GM21381 (cell line): ENCODE measurements at regions not wholly inside any gene's neighbourhood (a gene's known extent, or its start where the extent isn't known, plus 50 kb on each side); places are given as distances from the start of the nearest gene placed in this dataset.
"Not testable (repeated sequence)": the region's sequence is repeated elsewhere in the genome, so short reads cannot be mapped to it uniquely, and the experiment has no call there.

Experiments used
- ATAC-seq: cut with Tn5 transposase; IDR thresholded peaks from one replicate; pipeline ENCODE4 v1.9.1; 2021; ENCODE audit warnings: mild to moderate bottlenecking, moderate library complexity; ENCODE audit not compliant: unreplicated experiment

DNA sequence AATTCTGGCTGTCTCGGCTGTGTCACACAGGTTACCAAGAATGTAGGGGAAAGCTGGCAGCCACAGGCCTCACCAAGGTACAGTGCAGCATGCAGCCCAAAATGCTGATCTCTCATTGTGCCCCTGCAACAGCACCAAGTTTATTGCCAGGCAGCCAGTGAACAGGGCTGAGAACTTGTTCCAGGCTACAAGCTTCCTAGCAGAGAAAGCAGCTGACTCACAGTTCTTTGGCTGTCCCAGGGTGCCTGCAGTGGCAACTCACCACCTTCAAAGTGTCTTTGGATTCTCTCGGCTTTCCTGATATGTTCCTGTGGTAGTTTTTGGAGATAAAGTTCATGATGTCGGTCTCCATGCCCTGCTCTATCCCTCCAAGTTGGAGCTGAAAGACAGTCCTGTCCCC is 719.1 kb upstream of the ANO3 start:
- ATAC-seq, result no peak

DNA sequence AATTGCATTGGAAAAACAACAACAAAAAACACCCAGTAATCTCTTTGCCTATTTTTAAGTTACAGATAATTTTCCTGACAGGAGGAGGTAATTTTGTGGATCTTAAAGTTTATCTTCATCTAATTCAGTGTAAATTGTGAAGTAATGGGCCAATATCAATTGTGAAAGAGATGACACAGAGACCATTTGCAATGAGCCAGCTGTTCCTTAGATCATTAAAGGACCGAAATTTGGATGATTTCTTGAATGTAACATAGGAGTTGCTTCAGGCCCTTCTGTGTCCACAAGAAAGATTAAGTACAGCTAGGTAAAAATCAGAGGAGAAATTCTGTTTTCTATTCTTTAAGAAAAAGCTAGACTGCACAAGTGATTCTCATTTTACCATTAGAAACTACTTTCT is 718.5 kb upstream of the ANO3 start:
- no peak for ATAC-seq

DNA sequence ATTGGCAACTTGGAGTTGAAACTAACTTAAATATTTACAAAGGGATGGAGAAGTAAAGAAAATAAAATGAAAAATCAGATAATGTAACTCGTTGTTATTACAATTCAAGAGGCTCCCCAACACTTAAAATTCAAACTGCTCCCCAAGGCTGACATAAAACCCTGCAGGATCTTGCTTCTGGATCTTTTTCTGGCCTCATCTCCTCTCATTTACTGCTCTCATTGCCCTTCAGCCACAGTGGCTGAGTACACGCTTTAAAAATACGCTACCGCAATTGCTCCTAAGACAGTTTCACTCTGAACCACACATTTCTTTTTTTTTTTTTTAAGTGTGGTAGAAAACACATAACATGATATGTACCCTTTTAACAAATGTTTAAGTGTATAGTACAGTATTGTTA is 718.1 kb upstream of the ANO3 start:
- no peak for ATAC-seq

DNA sequence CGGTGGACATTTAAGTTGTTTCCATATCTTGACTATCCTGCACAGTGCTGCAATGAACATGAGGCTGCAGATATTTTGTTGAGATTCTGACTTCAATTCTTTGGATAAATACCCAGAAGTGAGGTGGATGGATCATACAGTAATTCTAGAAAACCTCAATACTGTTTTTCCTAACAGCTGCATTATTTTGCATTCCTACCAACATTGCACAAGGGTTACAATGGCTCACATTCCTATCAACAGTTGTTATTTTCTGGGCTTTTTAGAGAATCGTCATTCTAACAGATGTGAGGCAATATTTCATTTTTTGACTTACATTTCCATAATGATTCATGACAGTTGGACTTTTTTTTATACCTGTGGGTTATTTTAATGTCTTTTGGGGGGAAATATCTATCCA is 716.9 kb upstream of the ANO3 start:
- no peak for ATAC-seq

DNA sequence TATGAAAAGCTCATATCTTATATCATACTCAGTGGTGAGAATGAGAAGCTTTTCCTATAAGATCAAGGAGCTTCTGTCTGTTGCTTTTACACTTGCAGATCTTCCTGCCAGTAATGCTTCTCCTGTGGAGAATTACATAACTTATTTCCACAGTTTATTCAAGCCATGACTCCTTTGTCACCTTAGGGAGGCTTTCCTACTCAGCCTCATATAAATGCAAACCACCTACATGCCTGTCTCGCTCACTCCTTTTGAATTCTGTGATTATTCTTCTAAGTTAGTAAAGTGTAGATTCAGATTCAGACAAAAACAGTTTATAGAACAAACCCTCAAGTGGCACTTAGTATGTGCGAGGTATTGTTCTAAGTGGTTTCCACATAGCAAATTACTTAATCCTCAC is 716.1 kb upstream of the ANO3 start:
- no peak for ATAC-seq

DNA sequence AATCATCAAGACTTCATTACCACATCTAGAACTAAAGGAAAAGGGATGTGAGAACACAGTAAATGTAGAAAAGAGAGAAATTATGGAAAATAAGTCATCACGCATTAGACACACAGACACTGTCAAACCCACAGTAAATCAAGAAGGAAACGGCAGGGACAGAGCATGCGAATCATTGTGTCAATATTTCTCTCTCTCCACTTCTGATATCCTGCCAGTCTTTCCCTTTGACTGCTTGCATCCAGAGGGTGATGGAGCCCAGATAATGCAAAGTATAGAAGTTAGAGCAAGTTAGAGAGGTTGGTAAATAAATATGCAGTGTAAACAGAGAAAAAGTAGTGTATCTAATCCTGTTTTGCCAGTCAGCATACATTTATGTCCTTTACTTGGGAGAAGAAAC is 706.8 kb upstream of the ANO3 start:
- ATAC-seq, result no peak

DNA sequence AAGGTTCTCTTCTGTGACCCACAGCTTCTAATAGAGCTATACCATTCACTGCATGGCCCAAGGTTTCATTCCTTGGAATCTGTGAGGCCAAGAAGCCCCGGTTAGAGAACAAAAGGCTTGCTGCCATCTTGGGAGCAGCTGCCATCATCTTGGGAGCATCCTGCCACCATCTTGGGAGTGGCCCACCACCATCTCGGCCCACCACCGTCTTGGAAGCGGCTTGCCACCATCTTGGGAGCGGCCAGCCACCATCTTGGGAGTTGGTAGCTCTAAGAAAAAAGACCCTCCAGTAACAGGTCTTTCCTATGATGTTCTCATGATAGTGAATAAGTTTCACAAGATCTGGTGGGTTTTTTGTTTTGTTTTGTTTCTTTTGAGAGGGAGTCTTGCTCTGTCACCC is 703.9 kb upstream of the ANO3 start:
- ATAC-seq, result no peak

DNA sequence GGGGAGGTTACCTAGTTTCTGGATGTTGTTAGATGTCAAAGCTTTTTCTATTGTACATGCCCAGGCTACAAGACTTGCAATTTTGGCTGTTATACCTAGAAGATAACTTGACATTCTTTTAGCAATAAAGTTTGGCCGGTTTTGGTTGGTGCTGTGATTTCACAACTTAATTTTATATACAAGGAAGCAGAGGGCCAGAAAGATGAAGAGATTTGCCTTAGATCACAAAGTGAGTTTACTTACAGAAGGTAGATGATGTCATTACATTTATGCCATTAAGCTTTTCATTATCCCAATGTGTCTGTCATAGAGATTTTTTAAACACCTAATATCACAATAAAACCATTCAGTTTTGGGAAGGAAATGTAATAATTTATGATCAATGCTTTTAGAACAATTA is 698.7 kb upstream of the ANO3 start:
- no peak for ATAC-seq

DNA sequence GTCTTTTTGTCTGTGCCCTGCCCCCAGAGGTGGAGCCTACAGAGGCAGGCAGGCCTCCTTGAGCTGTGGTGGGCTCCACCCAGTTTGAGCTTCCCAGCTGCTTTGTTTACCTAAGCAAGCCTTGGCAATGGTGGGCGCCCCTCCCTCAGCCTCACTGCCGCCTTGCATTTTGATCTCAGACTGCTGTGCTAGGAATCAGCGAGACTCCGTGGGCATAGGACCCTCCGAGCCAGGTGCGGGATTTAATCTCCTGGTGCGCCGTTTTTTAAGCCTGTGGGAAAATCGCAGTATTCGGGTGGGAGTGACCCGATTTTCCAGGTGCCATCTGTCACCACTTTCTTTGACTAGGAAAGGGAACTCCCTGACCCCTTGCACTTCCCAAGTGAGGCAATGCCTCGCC is 682.7 kb upstream of the ANO3 start:
- ATAC-seq, result not testable (repeated sequence)

DNA sequence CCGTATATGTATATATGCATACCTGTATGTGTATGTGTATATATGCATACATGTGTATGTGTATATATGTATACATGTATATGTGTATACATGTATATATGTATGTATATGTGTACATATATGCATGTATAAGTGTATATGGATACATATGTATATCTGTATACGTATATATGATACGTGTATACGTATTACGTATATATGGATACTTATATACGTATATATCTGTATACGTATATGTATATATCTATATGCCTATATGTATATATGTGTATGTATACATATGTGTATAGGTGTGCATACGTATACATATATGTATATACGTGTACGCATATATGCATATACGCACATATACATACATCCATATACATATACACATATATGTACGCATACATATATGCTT is 681.6 kb upstream of the ANO3 start:
- ATAC-seq, result no peak

DNA sequence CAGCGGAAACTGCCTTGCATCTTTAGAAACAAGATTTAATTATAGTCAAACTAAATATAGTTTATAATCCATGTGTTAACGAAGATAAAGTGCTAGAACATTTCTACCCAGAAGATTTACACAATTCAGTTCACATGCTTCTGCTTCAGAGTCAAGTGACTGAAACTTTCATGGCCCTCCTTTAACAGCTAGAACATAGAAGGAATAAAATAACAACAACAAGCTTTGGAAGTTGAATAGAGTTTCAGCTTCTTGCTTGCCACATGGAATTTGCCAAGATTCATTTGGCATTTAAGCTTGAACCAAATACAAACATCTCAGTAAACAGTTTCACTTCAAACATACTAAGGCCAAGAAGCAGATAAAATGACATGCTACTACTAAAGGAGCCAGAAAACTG is 676.3 kb upstream of the ANO3 start:
- no peak for ATAC-seq

DNA sequence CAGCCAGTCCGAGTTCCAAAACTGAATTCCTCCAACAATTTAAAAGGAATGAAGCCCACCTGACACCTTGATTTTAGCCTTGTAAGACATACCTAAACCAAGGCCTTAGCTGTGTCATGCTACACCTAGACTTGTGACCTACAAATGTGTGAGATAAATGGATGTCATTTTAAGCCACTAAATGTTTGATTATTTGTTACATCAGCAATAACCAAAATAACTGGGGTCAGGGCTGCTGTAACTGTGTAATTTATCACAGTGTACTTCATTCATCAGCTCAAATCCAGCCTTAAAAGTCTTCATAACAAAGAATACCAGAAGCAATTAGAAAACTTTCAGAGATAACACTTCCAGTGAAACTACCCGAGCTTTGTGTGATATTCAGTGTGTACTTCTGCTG is 673.0 kb upstream of the ANO3 start:
- no peak for ATAC-seq

DNA sequence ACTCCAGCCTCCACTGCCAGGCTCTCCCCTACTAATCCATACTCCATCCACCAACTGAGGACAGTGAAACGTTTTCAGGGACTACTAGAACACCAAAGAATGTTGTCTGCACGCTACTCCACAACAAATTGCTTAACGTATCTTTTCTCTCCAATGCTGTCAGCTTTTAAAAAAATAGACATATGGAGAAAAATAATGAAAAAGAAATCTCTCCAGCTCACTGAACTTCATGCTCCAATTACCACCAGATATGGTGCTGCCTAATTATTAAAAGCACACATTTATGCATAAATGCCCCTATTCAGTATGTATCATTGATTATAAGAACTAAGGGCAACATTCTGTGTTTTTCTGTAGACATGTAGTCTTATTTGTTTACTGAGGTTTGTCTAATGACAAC is 672.2 kb upstream of the ANO3 start:
- ATAC-seq, result no peak

DNA sequence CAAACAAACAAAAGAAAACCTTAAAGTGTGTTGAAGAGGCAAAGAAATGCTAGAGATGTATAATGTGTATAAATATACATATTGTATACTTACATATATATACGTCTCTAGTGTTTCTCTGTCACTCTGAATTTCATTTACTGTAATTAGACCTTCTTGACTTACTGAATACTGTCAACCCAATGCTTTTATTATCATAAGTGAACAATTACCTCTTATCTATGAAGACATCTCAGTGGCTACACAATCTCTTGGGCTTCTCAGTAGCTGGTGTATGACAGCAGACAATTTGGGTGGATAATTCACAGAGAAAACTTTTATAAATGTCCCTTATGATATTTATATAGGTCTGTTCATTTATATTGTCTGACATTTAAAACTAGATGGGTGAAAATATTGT is 664.1 kb upstream of the ANO3 start:
- ATAC-seq, result no peak

DNA sequence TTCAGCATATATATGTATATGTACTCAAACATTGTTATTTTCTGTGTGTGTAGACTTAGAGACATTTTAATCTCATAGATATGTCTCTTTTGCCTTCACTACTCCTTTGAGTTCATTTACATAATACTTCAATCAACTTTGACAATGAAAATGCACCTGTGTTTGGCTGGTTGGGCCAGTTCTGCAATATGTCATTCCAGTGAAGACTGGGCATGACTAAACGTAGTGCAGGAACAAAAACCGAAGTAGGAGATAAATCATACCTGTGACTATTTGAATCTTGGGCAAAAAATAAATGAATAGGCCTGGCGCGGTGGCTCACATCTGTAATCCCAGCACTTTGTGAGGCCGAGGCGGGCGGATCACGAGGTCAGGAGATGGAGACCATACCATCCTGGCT is 640.0 kb upstream of the ANO3 start:
- no peak for ATAC-seq

DNA sequence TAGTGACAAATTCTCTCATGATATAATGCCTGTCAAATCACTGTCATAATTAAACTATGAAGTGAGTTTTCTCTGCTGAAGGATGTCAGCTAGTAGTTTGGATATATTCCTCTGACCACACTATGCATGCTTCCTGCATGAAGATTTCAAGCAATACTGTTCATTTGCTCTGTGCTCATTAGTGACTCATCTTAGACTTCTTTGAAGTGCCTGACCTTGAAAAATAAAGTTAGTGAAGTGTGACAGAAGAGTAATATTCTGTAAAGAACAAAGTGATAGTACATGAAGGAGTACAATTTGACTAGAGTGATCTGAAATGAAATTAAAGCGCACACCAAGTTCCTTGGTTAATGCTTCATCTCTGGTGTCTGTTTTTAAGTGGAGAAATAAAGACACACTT is 629.5 kb upstream of the ANO3 start:
- no peak for ATAC-seq

DNA sequence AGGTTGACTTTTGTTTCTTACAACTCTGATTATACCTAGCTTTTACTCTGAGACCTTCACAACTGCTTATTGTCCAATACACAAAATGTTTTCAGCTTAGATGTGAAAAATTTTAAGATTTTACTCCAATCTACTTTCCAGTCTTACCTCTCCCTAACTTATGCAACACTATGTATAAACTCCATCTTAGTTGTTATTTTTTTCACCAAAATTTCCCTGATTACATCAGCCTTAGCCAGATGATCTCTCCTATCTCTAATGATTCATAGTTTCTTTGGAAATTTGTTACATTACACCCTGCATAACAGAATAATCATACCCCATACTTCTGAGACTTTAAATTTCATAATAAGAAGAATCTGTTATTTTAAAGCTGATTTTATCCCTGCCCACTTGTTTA is 621.0 kb upstream of the ANO3 start:
- no peak for ATAC-seq

DNA sequence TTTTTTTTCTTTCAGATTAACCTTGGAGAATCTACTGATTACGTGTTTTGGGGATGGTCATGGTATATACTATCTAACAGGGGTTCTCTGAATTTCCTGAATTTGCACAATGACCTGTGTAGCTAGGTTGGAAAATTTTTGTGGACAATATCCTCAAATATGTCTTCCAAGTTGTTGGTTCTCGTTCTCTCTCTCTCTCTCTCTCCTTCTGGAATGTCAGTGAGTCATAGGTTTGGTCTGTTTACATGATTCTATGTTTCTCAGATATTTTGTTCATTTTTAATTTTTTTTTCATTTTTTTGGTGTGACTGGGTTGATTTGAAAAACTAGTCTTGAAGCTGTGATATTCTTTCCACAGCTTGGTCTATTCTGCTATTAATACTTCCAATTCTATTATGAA is 604.0 kb upstream of the ANO3 start:
- ATAC-seq, result no peak

DNA sequence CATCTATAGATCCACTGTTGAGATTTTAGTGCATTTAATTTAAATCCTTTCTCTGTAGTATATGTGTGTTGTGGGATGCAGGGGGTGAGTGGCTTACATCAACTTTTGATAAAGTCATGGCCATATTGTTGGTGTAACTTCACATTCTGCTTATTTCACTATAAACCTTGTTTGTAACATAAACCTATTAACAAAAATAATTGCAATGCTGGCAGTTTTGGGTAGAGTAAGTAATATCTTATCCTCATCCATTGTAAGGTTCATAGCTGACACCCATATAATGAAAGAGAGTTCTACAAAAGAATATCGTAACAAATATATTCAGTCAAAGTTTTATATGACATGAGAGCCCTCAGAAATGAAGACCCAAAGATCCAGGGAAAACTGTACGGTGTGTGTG is 601.7 kb upstream of the ANO3 start:
- no peak for ATAC-seq

DNA sequence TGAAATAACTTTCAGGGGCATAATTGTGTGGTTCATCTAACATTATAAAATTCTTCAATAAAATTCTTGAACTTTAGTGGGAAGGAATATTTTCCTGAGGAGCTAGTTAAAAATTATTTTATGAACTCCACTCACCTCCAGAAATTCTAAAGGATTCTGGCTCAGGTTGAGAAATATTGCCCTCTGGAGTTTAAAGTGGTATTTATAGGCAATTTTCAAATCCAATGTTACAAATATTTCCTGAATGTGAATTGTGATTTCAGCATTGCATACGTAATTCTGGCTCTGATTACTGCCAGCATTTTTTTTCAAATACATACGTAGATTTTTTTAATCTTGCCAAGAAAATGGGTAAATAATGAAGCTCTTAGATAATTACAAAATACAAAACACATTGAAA is 598.2 kb upstream of the ANO3 start:
- ATAC-seq, result no peak

DNA sequence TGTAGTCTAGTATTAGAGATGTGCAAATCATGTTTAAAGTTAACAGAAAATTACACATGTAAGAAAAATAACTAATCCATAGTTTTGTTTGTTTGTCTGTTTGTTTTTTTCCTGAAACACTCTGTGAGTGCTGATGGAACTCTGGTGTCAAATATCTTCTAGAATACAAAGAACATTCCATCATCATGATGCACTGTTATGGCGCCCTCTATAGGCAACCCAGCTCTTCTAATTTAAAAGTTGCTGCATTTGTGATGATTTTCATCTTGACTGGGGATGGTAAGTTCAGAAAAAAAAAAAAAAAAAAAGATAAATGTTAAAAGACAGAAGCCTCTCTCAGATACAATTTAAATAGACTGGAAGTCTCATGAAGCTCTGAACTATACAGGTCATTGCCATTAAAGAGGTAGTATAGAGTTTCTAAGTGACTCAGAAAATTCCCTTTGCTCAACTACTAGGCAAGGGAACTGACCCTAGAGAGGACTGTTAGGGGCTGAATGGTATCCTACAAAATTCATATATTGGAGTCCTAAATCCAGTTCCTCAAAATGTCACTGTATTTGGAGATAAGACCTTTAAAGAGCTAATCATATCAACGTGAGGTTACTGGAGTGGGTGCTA is 597.2 kb upstream of the ANO3 start:
- no peak for ATAC-seq

DNA sequence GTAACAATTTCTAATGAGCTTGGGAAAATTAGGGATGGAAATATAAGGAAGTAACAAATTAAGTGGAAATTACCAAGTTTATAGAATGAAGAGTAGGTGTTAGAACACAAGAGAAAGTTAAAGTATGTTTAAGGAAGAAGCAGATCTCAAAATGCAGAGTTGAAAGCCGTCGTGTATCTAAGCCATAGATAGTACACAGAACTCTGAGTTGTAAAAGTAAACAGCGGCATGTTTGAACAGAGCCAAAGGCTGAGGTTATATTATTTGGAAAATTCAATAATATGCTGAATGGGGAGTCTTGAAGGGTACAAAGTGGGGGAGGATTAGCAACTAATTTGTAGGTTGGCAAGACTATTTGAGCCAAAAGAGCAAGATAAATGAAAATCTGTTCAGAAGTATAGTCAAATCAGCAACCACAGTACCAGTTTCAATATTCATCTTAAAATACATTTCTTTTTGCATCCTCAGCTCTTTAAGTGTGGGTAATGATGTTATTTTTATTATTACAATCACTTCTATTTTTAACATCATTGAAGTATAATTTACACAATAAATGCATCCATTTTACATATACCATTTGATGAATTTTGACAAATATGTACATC is 594.8 kb upstream of the ANO3 start:
- no peak for ATAC-seq

DNA sequence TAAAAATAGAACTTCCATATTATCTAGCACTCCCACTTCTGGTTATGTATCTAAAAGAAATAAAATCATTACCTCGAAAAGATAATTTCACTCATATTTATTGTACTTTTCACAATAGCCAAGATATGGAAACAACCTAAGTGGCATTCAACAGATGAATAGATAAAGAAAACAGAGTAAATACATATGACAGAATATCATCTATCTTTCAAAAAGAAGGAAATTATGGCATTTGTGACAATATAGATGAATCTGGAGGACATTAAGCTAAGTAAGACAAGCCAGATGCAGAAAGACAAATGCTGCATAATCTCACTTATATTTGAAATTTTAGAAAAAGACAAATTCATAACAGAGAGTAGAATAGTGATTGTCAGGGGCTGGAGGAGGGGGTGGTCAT is 590.0 kb upstream of the ANO3 start:
- ATAC-seq, result no peak
